SK-N-MC (cell line): ENCODE measurements at regions not wholly inside any gene's neighbourhood (a gene's known extent, or its start where the extent isn't known, plus 50 kb on each side); places are given as distances from the start of the nearest gene placed in this dataset.
"Not testable (repeated sequence)": the region's sequence is repeated elsewhere in the genome, so short reads cannot be mapped to it uniquely, and the experiment has no call there.

Source experiments
- DNase-seq: peaks from one replicate; pipeline ENCODE4 v3.0.0-alpha.2; 2011; ENCODE audit warnings: low read depth, low spot score
- H3K27ac ChIP-seq: fragments of 200-600 bp; sonication (generic); 2 replicates; pipeline ENCODE4 v1.5.1; 2016; ENCODE audit warnings: mixed run types
- H3K36me3 ChIP-seq: fragments of 200-600 bp; sonication (generic); 2 replicates; pipeline ENCODE4 v1.6.1; 2017; ENCODE audit warnings: antibody characterized with exemption, low read length, mixed read lengths; ENCODE audit not compliant: insufficient read depth
- H3K4me3 ChIP-seq: fragments of 200-600 bp; sonication (generic); 2 replicates; pipeline ENCODE4 v1.5.1; 2016
- H3K9ac ChIP-seq: fragments of 200-600 bp; sonication (generic); 2 replicates; pipeline ENCODE4 v1.8.0; 2017; ENCODE audit warnings: mixed run types, mixed read lengths; ENCODE audit not compliant: insufficient read length
- H3K9me3 ChIP-seq: fragments of 200-600 bp; sonication (generic); 2 replicates; pipeline ENCODE4 v1.6.1; 2017; ENCODE audit warnings: low read depth, mild to moderate bottlenecking, antibody characterized with exemption, low read length, moderate library complexity, mixed read lengths
- EZH2 ChIP-seq: fragments of 200-600 bp; sonication (generic); IDR thresholded peaks from one replicate; pipeline ENCODE4 v1.6.1; 2017; ENCODE audit warnings: antibody characterized with exemption
- FOXP2 ChIP-seq: optimal IDR thresholded peaks from 2 replicates; pipeline ENCODE3; 2011; ENCODE audit warnings: mild to moderate bottlenecking, moderate library complexity; ENCODE audit not compliant: insufficient read depth; ENCODE audit errors: extremely low read length, control extremely low read depth
- POLR2AphosphoS5 ChIP-seq: IDR thresholded peaks from 2 replicates; pipeline ENCODE4 v1.6.1; 2012; ENCODE audit warnings: mild to moderate bottlenecking, low read depth, low read length, borderline replicate concordance

DNA sequence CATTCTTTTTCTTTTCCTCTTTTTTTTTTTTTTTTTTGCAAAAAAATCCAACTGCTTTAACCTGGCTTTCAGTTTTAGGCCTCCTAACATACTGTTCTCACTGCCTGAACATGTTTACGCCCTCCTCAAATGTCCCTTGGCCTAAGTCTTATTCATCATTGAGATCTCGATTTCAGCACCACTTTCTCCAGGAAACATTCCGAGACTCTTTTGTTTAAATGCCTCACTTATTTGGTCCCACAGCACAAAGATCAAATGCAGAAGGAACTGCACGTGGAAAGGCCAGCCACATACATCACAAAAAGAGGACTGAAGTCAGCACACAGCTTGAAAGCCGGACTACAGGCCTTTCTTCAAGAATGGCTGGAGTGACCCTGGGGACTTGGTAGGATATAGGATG lies 79.2 kb upstream of the POMP start:
- Histone ChIP-seq H3K9me3 (no peaks in the 10 kb centered on the region), H3K36me3 (no peaks in the 10 kb centered on the region), H3K9ac (no peak overlapping the region), H3K4me3 (no peak overlapping the region), H3K27ac (no peak overlapping the region)
- no peak for DNase-seq
- TF ChIP-seq FOXP2 (no peak), EZH2 (no peak)

- no peak overlapping the region for H3K4me3 ChIP-seq
- H3K27ac ChIP-seq: no peak overlapping the region
- no peak for TF ChIP-seq POLR2AphosphoS5
- no peak for TF ChIP-seq EZH2
- no peaks in the 10 kb centered on the region for H3K36me3 ChIP-seq
- DNase-seq: no peak
- H3K9me3 ChIP-seq: no peaks in the 10 kb centered on the region
- no peak overlapping the region for H3K9ac ChIP-seq
Measured at GRCh38 chr13:28579322-28579721, 79.6 kb upstream of the POMP start.

DNA sequence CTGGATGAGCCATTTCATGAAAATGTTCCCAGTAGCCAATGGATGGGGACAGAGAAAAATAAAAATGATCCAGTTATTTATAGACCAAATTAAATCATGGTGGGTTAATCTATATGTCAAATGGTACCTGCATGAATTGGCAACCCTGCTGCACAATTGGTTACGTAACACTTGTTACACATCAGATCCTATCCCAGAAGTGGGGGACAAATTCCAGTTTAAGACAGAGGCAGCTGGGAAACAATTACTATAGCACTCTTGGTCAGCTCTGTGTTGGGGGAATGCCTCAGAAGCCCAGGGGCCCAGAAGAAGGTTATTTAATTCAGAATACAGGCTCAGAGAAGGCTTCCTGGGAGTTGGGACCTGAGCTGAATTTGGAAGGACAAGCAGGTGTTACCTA lies 81.1 kb upstream of the FLT1 start:
- Histone ChIP-seq H3K9me3 (no peaks in the 10 kb centered on the region), H3K27ac (no peak overlapping the region), H3K4me3 (no peak overlapping the region), H3K9ac (no peak overlapping the region), H3K36me3 (no peaks in the 10 kb centered on the region)
- no peak for DNase-seq
- TF ChIP-seq FOXP2: no peak
- no peak for TF ChIP-seq EZH2
- TF ChIP-seq POLR2AphosphoS5: no peak

DNA sequence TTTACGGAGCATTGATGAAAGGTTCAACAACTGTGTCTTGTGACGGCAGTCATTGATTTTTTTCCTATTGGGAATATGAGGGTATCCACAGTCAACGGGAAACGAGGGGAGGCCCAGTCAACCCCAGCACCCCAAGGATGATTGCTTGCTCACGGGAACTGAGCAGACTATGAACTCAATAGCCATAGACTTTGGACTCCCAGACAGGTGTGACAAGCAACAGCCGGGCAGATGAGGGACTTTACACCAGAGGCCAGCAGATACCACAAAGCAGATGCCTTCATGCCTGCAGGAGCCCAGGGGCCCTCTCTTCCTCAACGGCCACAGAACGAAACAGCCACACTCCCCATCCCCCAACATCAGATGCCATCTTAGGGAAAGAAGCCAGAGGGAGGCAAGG lies 80.3 kb upstream of the FLT1 start:
- DNase-seq: no peak
- Histone ChIP-seq H3K4me3 (no peak overlapping the region), H3K27ac (no peak overlapping the region), H3K9me3 (no peaks in the 10 kb centered on the region), H3K9ac (no peak overlapping the region), H3K36me3 (no peaks in the 10 kb centered on the region)
- no peak for TF ChIP-seq FOXP2
- no peak for TF ChIP-seq POLR2AphosphoS5
- TF ChIP-seq EZH2: no peak

- H3K9ac ChIP-seq: no peak overlapping the region
- no peak overlapping the region for H3K4me3 ChIP-seq
- no peaks in the 10 kb centered on the region for H3K9me3 ChIP-seq
- no peak for DNase-seq
- TF ChIP-seq EZH2 (no peak), FOXP2 (no peak), POLR2AphosphoS5 (no peak)
- H3K27ac ChIP-seq: no peak overlapping the region
- H3K36me3 ChIP-seq: no peaks in the 10 kb centered on the region
Measured at GRCh38 chr13:28574617-28575142, 79.8 kb upstream of the FLT1 start.

DNA sequence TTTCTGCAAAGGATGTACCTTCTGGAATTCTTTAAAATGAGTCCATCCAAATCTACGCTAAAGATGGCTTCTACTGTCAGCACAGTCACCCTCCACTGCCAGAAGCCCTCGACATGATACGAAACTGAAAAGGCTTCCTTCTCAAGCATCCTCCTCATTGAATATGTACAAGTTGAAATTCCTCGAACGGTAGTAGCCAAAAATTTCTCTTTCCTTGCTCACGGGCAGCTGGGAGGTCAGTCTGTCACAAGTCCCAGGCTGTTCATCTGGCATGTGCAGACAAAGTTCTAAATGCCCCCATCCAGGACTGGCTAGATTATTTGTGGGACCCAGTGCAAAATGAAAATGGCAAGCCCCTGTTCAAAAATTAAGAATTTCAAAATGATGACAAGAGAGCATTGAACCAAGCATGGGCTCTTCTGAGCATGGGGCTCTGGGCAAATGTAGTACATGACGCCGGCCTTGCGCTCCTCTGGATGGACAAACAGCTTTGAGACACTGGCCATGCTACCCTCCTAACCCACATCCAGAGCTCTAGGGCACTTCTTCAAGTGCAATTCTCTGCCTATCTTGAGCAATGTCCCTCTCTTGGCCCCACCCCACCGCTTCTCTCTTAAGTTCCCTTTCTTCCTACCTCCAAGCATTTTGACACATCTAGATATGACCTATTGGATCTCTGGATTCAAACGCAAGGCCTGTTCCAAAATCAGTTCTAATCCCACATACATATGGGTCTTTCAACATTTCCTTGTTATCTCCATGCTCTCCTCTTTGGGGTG lies 78.9 kb upstream of the FLT1 start:
- H3K27ac ChIP-seq: no peak overlapping the region
- H3K9me3 ChIP-seq: no peaks in the 10 kb centered on the region
- H3K4me3 ChIP-seq: no peak overlapping the region
- no peak overlapping the region for H3K9ac ChIP-seq
- DNase-seq: no peak
- no peak for TF ChIP-seq EZH2
- no peak for TF ChIP-seq POLR2AphosphoS5
- no peak for TF ChIP-seq FOXP2
- no peaks in the 10 kb centered on the region for H3K36me3 ChIP-seq

GRCh38 chr13:28572871-28573270 lies 77.9 kb upstream of the FLT1 start:
- Histone ChIP-seq H3K36me3 (no peaks in the 10 kb centered on the region), H3K9ac (no peak overlapping the region), H3K4me3 (no peak overlapping the region), H3K9me3 (no peaks in the 10 kb centered on the region), H3K27ac (no peak overlapping the region)
- TF ChIP-seq FOXP2 (no peak), EZH2 (no peak), POLR2AphosphoS5 (no peak)
- DNase-seq: no peak

- DNase-seq, H3K27ac ChIP-seq, H3K36me3 ChIP-seq, H3K4me3 ChIP-seq, H3K9me3 ChIP-seq, H3K9ac ChIP-seq: not testable (repeated sequence)
Measured at GRCh38 chr13:28570356-28570755, 75.4 kb upstream of the FLT1 start.

GRCh38 chr13:28569886-28570285 lies 75.0 kb upstream of the FLT1 start:
- H3K9me3 ChIP-seq: no peaks in the 10 kb centered on the region
- no peak overlapping the region for H3K27ac ChIP-seq
- H3K4me3 ChIP-seq: no peak overlapping the region
- no peaks in the 10 kb centered on the region for H3K36me3 ChIP-seq
- H3K9ac ChIP-seq: no peak overlapping the region
- DNase-seq: no peak
- TF ChIP-seq FOXP2 (no peak), POLR2AphosphoS5 (no peak), EZH2 (no peak)
